ENCODE measurements at regions not wholly inside any gene's neighbourhood (a gene's known extent, or its start where the extent isn't known, plus 50 kb on each side); places are given as distances from the start of the nearest gene placed in this dataset.

DNA sequence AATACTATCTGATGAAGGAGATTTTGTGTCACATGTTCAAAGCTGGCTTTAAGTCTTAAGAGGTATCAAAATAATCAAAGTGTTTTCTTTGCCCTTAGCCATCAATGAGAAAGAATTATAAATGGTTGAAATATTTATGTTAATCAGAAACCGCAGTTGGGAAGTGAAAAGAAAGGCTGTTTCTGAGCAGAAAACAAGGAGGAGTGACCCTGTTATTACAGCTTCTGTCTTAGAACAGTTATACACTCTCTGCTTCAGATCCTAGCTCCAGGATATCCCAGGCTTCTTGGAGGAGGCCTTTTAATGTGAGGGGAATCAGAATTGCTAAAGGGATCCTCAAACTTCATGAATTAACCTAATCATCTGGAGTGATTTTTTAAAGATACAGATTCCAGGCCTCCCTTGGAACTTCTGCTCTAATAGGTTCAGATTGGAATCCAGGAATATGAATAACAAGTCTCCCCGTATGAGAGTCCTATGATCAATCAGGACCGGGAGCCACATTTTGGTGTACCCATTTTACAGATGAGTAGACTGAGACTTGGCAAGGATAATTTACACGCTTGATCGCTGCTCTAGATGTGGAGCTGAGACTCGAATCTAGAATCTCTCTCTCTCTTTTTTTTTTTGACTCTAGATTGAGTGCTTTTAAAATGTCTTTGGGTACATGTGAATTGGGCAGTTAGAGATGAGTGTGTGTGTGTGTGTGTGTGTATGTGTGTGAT, 50.8 kb upstream of the JAG1 start:
- DNase-seq (no peak), ATAC-seq (no peak)
- Histone ChIP-seq H3K4me3 (no peak overlapping the region), H3K4me1 (ENCODE audit: low read depth) (peaks cover 9% of the 10 kb centered on the region), H3K9me3 (no peaks in the 10 kb centered on the region), H3K36me3 (ENCODE audit: low read depth) (no peaks in the 10 kb centered on the region)
- intact Hi-C loops (cut with DNase I, micrococcal nuclease) = no loop called here
- TF ChIP-seq, protein P1, sequence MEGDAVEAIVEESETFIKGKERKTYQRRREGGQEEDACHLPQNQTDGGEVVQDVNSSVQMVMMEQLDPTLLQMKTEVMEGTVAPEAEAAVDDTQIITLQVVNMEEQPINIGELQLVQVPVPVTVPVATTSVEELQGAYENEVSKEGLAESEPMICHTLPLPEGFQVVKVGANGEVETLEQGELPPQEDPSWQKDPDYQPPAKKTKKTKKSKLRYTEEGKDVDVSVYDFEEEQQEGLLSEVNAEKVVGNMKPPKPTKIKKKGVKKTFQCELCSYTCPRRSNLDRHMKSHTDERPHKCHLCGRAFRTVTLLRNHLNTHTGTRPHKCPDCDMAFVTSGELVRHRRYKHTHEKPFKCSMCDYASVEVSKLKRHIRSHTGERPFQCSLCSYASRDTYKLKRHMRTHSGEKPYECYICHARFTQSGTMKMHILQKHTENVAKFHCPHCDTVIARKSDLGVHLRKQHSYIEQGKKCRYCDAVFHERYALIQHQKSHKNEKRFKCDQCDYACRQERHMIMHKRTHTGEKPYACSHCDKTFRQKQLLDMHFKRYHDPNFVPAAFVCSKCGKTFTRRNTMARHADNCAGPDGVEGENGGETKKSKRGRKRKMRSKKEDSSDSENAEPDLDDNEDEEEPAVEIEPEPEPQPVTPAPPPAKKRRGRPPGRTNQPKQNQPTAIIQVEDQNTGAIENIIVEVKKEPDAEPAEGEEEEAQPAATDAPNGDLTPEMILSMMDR (IDR thresholded peaks at IDR 0.05) = no peak

DNA sequence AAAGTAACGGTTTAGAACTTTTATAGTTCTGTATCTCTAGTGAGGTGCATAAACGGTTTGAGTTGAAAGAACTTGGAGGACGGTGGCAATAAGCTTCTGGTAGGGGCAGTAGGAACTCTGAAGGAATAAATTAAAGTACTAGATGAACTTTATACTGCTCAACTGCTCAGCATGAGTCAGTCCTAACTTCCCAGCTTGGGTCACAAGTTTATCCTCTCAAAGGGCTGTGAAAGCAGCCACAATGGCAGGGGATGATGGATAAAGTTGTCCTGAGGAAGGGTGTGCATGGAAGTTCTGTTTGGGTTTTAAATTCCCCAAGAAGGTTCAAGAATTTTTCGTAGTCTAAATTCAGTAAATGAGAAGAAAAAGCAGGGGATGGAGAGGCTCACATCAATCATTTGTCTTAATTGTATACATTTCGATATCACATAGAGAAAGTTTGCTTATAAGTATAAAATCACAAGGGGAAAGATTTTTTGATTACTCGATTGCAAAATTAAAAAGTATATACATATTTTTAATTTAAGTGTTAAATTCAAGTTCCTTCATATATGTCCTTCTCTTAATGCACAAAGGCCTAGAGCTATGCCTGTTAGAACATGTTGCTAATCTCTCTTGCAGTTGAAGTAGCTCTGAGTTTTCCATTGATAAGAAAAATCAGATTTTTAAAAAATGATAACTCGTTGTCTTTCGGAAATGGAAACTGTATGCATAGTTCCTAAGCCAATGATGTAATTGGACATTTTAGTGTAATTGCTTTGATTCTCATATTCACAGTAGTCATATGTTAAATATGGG, 55.3 kb upstream of the JAG1 start:
- no peak for DNase-seq

DNA sequence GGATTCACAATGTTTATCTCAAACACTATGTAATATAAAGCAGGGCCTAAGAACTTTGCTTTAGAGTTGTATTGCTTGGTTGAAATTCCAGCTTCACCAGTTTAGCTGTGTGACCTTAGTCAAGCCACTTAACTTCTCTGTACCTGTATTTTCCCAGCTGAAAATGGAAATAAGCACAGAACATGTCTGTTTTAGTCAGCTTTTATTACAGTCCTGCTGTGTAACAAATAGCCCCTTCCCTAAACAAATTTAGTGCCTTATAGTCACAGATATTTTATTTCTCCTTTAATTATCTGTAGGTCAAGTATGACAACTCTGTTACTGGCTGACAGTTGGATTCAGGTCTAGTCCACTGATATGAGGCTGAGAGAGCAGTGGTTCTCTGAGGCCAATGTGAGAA, 56.0 kb upstream of the JAG1 start:
- DNase-seq (no peak), ATAC-seq (no peak)
- Histone ChIP-seq H3K4me1 (ENCODE audit: low read depth) (no peaks in the 10 kb centered on the region), H3K4me3 (no peak overlapping the region), H3K36me3 (ENCODE audit: low read depth) (no peaks in the 10 kb centered on the region), H3K9me3 (no peaks in the 10 kb centered on the region)
- intact Hi-C loops (cut with DNase I, micrococcal nuclease) = no loop called here
- TF ChIP-seq, protein P1 (IDR thresholded peaks at IDR 0.05) = no peak

More for the DNA sequence above, 55.3 kb upstream of the JAG1 start:
- Histone ChIP-seq H3K4me1 (ENCODE audit: low read depth) (no peaks in the 10 kb centered on the region), H3K4me3 (no peak overlapping the region), H3K9me3 (no peaks in the 10 kb centered on the region), H3K36me3 (ENCODE audit: low read depth) (no peaks in the 10 kb centered on the region)
- intact Hi-C loops (cut with DNase I, micrococcal nuclease) = no loop called here
- ATAC-seq = peak; percentile 60
- TF ChIP-seq, protein P1 (IDR thresholded peaks at IDR 0.05) = no peak

DNA sequence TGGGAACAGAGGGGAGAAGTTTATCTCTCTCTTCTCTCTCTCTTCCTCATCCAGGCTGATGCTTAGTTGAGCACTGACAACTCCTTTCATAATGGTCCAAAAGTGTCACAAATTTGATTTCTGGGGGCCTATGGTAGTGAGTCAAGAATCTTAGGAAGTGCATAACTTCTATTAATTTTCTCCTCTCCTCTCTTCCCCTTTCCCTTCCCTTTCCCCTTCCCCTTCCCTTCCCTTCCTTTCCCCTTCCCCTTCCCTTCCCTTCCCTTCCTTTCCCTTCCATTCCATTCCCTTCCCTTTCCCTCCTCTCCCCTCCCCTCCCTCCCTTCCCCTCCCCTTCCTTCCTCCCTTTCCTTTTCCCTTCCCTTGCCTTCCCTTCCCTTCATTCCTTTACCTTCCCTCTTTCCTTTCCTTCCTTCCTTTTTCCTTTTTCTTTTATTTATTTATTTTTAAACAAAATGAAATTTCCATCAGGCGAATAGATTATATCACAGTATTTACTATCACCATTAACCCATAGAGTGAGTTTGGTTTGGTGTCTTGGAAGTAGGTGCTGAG, 56.9 kb upstream of the JAG1 start:
- no peaks in the 10 kb centered on the region for H3K9me3 ChIP-seq
- TF ChIP-seq, protein P1 (IDR thresholded peaks at IDR 0.05) = no peak
- intact Hi-C loops (cut with DNase I, micrococcal nuclease) = no loop called here
- no peak overlapping the region for H3K4me3 ChIP-seq
- ATAC-seq (no peak), DNase-seq (no peak)
- no peaks in the 10 kb centered on the region for H3K36me3 ChIP-seq (ENCODE audit: low read depth)
- no peaks in the 10 kb centered on the region for H3K4me1 ChIP-seq (ENCODE audit: low read depth)

DNA sequence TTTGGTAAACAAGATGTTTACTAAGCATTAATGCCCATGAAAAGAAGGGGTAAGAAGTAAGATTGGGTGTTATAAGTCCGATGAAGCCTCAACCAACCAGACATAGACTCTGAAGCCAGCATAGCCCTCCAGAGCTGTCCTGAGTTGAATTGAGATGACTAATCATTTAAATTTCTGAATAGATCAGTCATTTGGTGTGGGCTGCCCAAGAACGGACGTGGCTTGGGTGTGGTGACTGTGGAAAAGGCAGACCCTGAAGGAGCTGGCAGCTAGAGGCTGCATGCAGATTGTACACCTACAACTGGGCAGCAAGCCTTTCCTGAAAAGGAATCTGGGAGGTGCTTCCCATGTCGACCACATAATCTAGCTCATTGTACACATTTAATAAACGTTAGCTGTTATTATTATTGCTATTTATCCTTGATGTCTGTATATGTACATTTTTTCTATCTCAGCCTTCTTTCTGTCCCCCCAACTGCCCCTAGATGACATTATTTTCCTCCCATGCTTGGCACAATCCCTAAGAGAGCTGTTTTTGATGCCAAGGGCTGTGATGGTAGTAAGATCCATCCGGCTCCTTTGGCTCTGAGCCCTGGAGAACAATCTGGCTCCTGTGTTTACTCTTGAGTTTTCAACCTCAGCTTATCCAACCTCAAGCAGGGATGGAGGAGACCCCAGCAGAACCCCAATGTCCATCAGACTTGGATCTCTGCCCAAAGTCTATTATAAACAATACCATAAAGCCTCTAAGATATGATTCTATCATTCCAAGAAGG, 57.6 kb upstream of the JAG1 start:
- TF ChIP-seq, protein P1 (IDR thresholded peaks at IDR 0.05) = no peak
- H3K4me1 ChIP-seq (ENCODE audit: low read depth) = no peaks in the 10 kb centered on the region
- no peak for DNase-seq
- intact Hi-C loops (cut with DNase I, micrococcal nuclease) = no loop called here
- H3K4me3 ChIP-seq = no peak overlapping the region
- no peak for ATAC-seq
- H3K36me3 ChIP-seq (ENCODE audit: low read depth) = no peaks in the 10 kb centered on the region
- H3K9me3 ChIP-seq = no peaks in the 10 kb centered on the region

All from mucosa of descending colon (tissue), 3 donors.